ENCODE measurements at regions not wholly inside any gene's neighbourhood (a gene's known extent, or its start where the extent isn't known, plus 50 kb on each side); places are given as distances from the start of the nearest gene placed in this dataset.

DNA sequence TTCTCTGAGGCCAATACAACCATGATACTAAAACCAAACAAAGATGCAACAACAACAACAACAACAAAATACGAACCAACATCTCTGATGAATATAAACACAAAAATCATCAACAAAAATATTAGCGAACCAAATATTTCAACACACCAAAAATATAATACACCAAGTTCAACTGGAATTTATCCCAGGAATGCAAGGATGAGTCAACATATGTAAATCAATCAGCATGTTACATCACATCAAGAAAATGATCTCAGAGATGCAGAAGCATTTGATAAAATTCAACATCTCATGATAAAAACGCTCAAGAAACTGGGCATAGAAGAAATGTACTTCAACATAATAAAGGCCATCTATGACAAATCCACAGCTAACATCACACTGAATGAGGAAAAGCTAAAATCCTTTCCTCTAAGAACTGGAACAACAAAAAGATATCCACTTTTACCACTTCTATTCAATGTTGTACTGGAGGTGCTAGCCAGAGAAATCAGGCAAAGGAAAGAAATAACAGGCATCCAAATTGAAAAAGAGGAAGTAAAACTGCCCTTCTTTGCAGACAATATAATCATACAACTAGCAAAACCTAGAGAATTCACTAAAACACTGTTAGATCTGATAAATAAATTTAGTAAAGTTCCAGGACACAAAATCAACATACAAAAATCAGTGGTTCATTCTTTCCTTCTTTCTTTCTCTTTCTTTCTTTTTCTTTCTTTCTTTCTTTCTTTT is 2448.7 kb upstream of the PCDH20 start:
- TF ChIP-seq, protein P1, sequence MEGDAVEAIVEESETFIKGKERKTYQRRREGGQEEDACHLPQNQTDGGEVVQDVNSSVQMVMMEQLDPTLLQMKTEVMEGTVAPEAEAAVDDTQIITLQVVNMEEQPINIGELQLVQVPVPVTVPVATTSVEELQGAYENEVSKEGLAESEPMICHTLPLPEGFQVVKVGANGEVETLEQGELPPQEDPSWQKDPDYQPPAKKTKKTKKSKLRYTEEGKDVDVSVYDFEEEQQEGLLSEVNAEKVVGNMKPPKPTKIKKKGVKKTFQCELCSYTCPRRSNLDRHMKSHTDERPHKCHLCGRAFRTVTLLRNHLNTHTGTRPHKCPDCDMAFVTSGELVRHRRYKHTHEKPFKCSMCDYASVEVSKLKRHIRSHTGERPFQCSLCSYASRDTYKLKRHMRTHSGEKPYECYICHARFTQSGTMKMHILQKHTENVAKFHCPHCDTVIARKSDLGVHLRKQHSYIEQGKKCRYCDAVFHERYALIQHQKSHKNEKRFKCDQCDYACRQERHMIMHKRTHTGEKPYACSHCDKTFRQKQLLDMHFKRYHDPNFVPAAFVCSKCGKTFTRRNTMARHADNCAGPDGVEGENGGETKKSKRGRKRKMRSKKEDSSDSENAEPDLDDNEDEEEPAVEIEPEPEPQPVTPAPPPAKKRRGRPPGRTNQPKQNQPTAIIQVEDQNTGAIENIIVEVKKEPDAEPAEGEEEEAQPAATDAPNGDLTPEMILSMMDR (IDR thresholded peaks at IDR 0.05; ENCODE audit: borderline replicate concordance, insufficient read depth, low read depth, low read length): no peak
- H3K4me3 ChIP-seq (ENCODE audit: low read depth, low read length): no peak overlapping the region

DNA sequence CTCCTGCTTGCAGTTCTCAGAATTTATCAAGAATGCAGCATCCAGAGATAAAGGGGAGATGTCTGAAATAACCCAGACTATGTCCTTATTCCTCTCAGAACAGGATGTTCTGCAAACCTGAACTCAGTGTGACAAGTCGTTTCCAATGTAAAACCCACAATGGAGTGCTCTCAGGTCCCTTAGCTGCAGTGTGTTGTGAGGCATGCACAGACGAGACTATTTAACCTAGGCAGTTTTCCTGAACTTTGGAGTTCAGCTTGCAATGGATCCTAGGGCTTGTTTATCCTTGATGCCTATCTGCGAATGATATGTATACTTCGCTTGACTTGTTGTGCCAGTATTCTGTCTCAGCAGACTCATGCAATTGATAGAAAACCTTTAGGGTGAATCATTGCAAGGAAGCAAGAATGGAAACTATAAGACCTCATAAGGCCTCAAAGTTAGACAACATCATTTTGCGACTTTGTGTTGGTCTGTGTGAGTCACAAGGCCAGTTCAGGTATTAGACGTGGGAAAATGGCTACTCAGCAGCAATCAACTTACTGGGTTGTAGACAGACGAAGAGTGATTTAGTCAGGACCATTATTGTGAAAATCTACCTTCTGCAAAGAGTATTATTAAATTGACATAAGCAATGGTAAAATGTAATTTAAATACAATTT is 2439.9 kb upstream of the PCDH20 start:
- TF ChIP-seq, protein P1 (IDR thresholded peaks at IDR 0.05; ENCODE audit: borderline replicate concordance, insufficient read depth, low read depth, low read length): no peak
- no peak overlapping the region for H3K4me3 ChIP-seq (ENCODE audit: low read depth, low read length)

DNA sequence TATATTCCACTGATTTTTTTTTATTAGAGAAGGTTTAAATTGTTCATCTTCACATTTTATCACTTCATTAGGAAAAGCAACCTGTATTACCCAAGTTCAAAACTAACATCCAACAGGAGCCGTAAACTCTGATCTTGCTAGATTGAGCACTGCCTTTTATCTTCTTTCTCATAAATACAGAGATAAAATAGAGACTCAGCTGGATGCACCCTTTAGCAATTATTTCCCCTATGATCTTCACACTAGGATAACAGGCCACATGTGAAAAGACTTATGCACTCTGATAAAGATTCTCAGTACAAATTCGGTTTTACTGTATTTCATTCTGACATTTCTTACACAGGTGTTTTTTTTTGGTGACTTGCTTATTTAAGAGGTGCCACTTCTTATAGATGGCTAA is 2438.2 kb upstream of the PCDH20 start:
- TF ChIP-seq, protein P1 (IDR thresholded peaks at IDR 0.05; ENCODE audit: borderline replicate concordance, insufficient read depth, low read depth, low read length): no peak
- H3K4me3 ChIP-seq (ENCODE audit: low read depth, low read length): no peak overlapping the region

DNA sequence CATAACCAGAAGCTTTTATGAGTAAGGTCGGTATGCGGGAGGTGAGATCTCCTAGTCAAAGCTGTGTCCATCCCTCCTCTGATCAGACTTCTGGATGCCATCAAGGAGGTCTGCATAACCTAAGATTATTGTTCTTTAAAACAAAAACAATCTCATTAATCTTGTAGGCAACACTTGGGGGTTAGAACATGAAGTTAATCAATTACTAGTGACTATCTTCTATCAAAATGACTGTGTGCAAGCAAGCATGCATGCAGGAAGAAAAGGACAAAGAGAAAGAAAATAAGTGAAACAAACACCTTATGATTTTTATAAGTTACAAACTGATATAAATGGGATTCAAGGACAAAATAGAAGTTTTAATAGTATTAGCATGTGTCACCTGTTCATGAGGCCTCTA is 2435.9 kb upstream of the PCDH20 start:
- TF ChIP-seq, protein P1 (IDR thresholded peaks at IDR 0.05; ENCODE audit: borderline replicate concordance, insufficient read depth, low read depth, low read length): no peak
- no peak overlapping the region for H3K4me3 ChIP-seq (ENCODE audit: low read depth, low read length)

DNA sequence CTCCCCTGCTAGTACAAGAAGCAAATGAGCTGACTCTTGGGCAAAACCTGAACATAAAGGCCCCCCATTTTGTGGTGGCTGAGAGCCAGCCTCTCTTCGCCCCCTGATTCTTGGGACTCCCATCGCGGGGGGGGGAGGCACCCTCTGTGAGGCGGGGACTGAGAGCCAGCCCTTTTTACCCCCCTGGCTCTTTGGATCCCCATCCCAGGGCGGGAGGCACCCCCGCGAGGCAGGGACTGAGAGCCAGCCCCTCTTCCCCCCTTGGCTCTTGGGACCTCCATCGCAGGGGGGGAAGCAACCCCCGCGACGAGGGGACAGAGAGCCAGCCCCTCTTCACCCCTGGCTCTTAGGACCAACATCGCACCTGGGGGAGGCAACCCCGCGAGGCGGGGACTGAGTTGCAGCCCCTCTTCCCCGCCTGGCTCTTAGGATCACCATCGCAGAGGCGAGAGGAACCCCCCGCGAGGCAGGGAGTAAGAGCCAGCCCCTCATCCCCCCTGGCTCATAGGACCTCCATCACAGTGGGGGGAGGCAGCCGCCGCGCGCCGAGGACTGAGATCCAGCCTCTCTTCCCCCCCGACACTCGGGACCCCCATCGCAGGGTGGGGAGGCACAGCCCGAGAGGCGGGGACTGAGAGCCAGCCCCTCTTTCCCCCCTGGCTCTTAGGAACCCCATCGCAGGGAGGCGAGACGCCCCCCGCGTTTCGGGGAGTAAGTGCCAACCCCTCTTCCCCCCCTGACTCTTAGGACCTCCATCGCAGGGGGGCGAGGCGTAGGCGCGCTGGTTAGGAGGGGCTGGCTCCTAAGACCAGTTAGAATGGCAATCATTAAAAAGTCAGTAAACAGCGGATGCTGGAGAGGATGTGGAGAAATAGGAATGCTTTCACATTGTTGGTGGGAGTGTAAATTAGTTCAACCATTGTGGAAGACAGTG is 2428.4 kb upstream of the PCDH20 start:
- TF ChIP-seq, protein P1 (IDR thresholded peaks at IDR 0.05; ENCODE audit: borderline replicate concordance, insufficient read depth, low read depth, low read length): no peak
- no peak overlapping the region for H3K4me3 ChIP-seq (ENCODE audit: low read depth, low read length)

DNA sequence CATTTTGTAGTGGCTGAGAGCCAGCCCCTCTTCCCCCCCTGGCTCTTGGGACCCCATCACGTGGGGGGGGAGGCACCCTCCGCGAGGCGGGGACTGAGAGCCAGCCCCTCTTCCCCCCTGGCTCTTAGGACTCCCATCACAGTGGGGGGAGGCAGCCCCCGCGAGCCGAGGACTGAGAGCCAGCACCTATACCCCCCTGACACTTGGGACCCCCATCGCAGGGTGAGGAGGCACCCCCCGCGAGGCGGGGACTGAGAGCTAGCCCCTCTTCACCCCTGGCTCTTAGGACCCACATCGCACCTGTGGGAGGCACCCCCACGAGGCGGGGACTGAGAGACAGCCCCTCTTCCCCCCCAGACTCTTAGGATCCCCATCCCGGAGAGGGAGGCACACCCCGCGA is 2426.5 kb upstream of the PCDH20 start:
- no peak overlapping the region for H3K4me3 ChIP-seq (ENCODE audit: low read depth, low read length)
- TF ChIP-seq, protein P1 (IDR thresholded peaks at IDR 0.05; ENCODE audit: borderline replicate concordance, insufficient read depth, low read depth, low read length): no peak
